HG02571 (cell line): ENCODE measurements at regions not wholly inside any gene's neighbourhood (a gene's known extent, or its start where the extent isn't known, plus 50 kb on each side); places are given as distances from the start of the nearest gene placed in this dataset.

ENCODE experiments used
- ATAC-seq: cut with Tn5 transposase; IDR thresholded peaks from one replicate; pipeline ENCODE4 v1.9.1; 2021; ENCODE audit warnings: mild to moderate bottlenecking, moderate library complexity; ENCODE audit not compliant: unreplicated experiment

GRCh38 chr6:14912226-14912625 is 333.6 kb upstream of the JARID2 start:
- no peak for ATAC-seq

GRCh38 chr6:14912706-14913105 is 333.2 kb upstream of the JARID2 start:
- no peak for ATAC-seq

GRCh38 chr6:14913931-14914330 is 331.9 kb upstream of the JARID2 start:
- no peak for ATAC-seq

GRCh38 chr6:14915888-14916832 is 329.7 kb upstream of the JARID2 start:
- no peak for ATAC-seq

- no peak for ATAC-seq
Measured at GRCh38 chr6:14917109-14917910, 328.6 kb upstream of the JARID2 start.

- ATAC-seq, result no peak
Measured at GRCh38 chr6:14918200-14918907, 327.5 kb upstream of the JARID2 start.

- no peak for ATAC-seq
Measured at GRCh38 chr6:14919038-14919670, 326.7 kb upstream of the JARID2 start.

GRCh38 chr6:14920276-14920675 is 325.6 kb upstream of the JARID2 start:
- no peak for ATAC-seq

GRCh38 chr6:14921170-14921569 is 324.7 kb upstream of the JARID2 start:
- no peak for ATAC-seq

GRCh38 chr6:14921878-14922671 is 323.8 kb upstream of the JARID2 start:
- ATAC-seq, result no peak

- ATAC-seq, result no peak
Measured at GRCh38 chr6:14922706-14923460, 323.0 kb upstream of the JARID2 start.

GRCh38 chr6:14924126-14925024 is 321.5 kb upstream of the JARID2 start:
- ATAC-seq, result no peak

- no peak for ATAC-seq
Measured at GRCh38 chr6:14925025-14925698, 320.7 kb upstream of the JARID2 start.

GRCh38 chr6:14925699-14926026 is 320.2 kb upstream of the JARID2 start:
- no peak for ATAC-seq

- ATAC-seq, result no peak
Measured at GRCh38 chr6:14927398-14927797, 318.5 kb upstream of the JARID2 start.

GRCh38 chr6:14929291-14929690 is 316.6 kb upstream of the JARID2 start:
- no peak for ATAC-seq

GRCh38 chr6:14930366-14930989 is 315.4 kb upstream of the JARID2 start:
- ATAC-seq, result no peak
